Keratinocyte (primary cell): ENCODE measurements at regions not wholly inside any gene's neighbourhood (a gene's known extent, or its start where the extent isn't known, plus 50 kb on each side); places are given as distances from the start of the nearest gene placed in this dataset.

Experiments
- DNase-seq: peaks from one replicate; pipeline ENCODE4 v3.0.0-alpha.2; 2011; ENCODE audit warnings: low read depth, missing footprints, low spot score
- FAIRE-seq: peaks from 2 replicates; lab custom pipeline; 2011; peaks lifted over from hg19 to GRCh38; lab: Jason Lieb, UNC
- H2AFZ ChIP-seq: 2 replicates; pipeline ENCODE4 v1.6.0; 2012; ENCODE audit warnings: low read length, control low read depth, inconsistent platforms; ENCODE audit not compliant: control insufficient read depth
- H3K27ac ChIP-seq: 2 replicates; pipeline ENCODE4 v1.5.1; 2011; ENCODE audit warnings: low read length; ENCODE audit not compliant: control insufficient read depth, insufficient read depth
- H3K27me3 ChIP-seq: 3 replicates; pipeline ENCODE4 v1.6.0; 2011; ENCODE audit warnings: low read length; ENCODE audit not compliant: control insufficient read depth, insufficient read depth; ENCODE audit errors: extremely low read depth
- H3K36me3 ChIP-seq, 2 experiments: 2 replicates in 1 of 2; 3 replicates in 1 of 2; pipeline ENCODE4 v1.5.1; 2011; ENCODE audit warnings: low read length in 2 of 2, mild to moderate bottlenecking in 1 of 2; ENCODE audit not compliant: control insufficient read depth in 2 of 2, insufficient read depth in 2 of 2; ENCODE audit errors: extremely low read depth in 1 of 2
- H3K4me1 ChIP-seq: 3 replicates; pipeline ENCODE4 v1.5.1; 2011; ENCODE audit warnings: low read length; ENCODE audit not compliant: control insufficient read depth, insufficient read depth; ENCODE audit errors: extremely low read depth
- H3K4me2 ChIP-seq: 3 replicates; pipeline ENCODE4 v1.6.0; 2011; ENCODE audit warnings: low read depth, low read length; ENCODE audit not compliant: control insufficient read depth, insufficient read depth; ENCODE audit errors: extremely low read depth
- H3K4me3 ChIP-seq, 3 experiments: fragments of 200-600 bp in 1 of 3; sonication (generic) in 1 of 3; 2 replicates in 2 of 3; 3 replicates in 1 of 3; pipeline ENCODE4 v1.5.1; 2011 to 2016; ENCODE audit warnings: low read length in 3 of 3, mild to moderate bottlenecking in 3 of 3, control low read depth in 2 of 3, inconsistent platforms in 1 of 3, low read depth in 1 of 3, mixed read lengths in 1 of 3, mixed run types in 1 of 3, moderate library complexity in 1 of 3; ENCODE audit not compliant: control insufficient read depth in 2 of 3, insufficient read depth in 2 of 3; ENCODE audit errors: extremely low read depth in 1 of 3
- H3K79me2 ChIP-seq: 2 replicates; pipeline ENCODE4 v1.6.0; 2012; ENCODE audit warnings: low read length; ENCODE audit not compliant: control insufficient read depth, insufficient read depth
- H3K9ac ChIP-seq: 3 replicates; pipeline ENCODE4 v1.6.0; 2011; ENCODE audit warnings: low read length; ENCODE audit not compliant: control insufficient read depth, insufficient read depth; ENCODE audit errors: extremely low read depth
- H3K9me1 ChIP-seq: 3 replicates; pipeline ENCODE4 v1.6.0; 2011; ENCODE audit warnings: low read length; ENCODE audit not compliant: control insufficient read depth, insufficient read depth; ENCODE audit errors: extremely low read depth
- H3K9me3 ChIP-seq: 2 replicates; pipeline ENCODE4 v1.5.1; 2012; ENCODE audit warnings: low read depth, low read length; ENCODE audit not compliant: control insufficient read depth
- H4K20me1 ChIP-seq: 3 replicates; pipeline ENCODE4 v1.6.0; 2011; ENCODE audit warnings: low read length; ENCODE audit not compliant: control insufficient read depth, insufficient read depth; ENCODE audit errors: extremely low read depth
- CTCF ChIP-seq, 3 experiments: IDR thresholded peaks in 1 of 3; conservative IDR thresholded peaks in 1 of 3; optimal IDR thresholded peaks in 1 of 3; 2 replicates in 2 of 3; 3 replicates in 1 of 3; pipeline versions ENCODE3 to v1.5.1; 2011; ENCODE audit warnings: low read length in 3 of 3, mild to moderate bottlenecking in 3 of 3, moderate library complexity in 2 of 3, control low read depth in 1 of 3, inconsistent platforms in 1 of 3; ENCODE audit not compliant: insufficient read depth in 2 of 3; ENCODE audit errors: extremely low read depth in 1 of 3
- EZH2 ChIP-seq: IDR thresholded peaks from one replicate; pipeline ENCODE4 v1.6.1; 2012; ENCODE audit warnings: inconsistent platforms, mild to moderate bottlenecking, low read length, moderate library complexity
- dilution Hi-C: fragments of 300-500 bp; cut with MboI; formaldehyde crosslinking; loops from one replicate; pipeline ENCODE4 v1.7.0; 2020; ENCODE audit warnings: low sequenced_read_pairs; ENCODE audit not compliant: extremely low pct_ligation_motif_present

- H3K9me3 ChIP-seq, result no peaks in the 10 kb centered on the region
- no peak overlapping the region for H3K9ac ChIP-seq
- no peaks in the 10 kb centered on the region for H3K27me3 ChIP-seq
- dilution Hi-C loops, result no loop called here
- no peak overlapping the region for H3K4me3 ChIP-seq
- no peak overlapping the region for H2AFZ ChIP-seq
- no peaks in the 10 kb centered on the region for H3K9me1 ChIP-seq
- TF ChIP-seq CTCF (optimal IDR thresholded peaks at IDR 0.05 in 1 of 3, IDR thresholded peaks at IDR 0.05 in 1 of 3, conservative IDR thresholded peaks at IDR 0.05 in 1 of 3; ENCODE audit: extremely low read depth in 1 of 3, insufficient read depth in 2 of 3, low read length in 3 of 3), result no peak
- no peak for TF ChIP-seq EZH2
- no peak overlapping the region for H3K27ac ChIP-seq
- no peaks in the 10 kb centered on the region for H4K20me1 ChIP-seq
- DNase-seq (no peak), FAIRE-seq (no peak)
- no peaks in the 10 kb centered on the region for H3K36me3 ChIP-seq
- H3K4me2 ChIP-seq, result no peak overlapping the region
- no peaks in the 10 kb centered on the region for H3K4me1 ChIP-seq
- H3K79me2 ChIP-seq, result no peaks in the 10 kb centered on the region
Measured at GRCh38 chr14:89477391-89477790, 60.4 kb upstream of the FOXN3 start.

GRCh38 chr14:89476354-89476896, 59.4 kb upstream of the FOXN3 start:
- H3K4me3 ChIP-seq, result no peak overlapping the region
- no peak overlapping the region for H3K27ac ChIP-seq
- H3K27me3 ChIP-seq, result no peaks in the 10 kb centered on the region
- H3K9me3 ChIP-seq, result no peaks in the 10 kb centered on the region
- H3K9me1 ChIP-seq, result no peaks in the 10 kb centered on the region
- H4K20me1 ChIP-seq, result no peaks in the 10 kb centered on the region
- TF ChIP-seq CTCF (optimal IDR thresholded peaks at IDR 0.05 in 1 of 3, IDR thresholded peaks at IDR 0.05 in 1 of 3, conservative IDR thresholded peaks at IDR 0.05 in 1 of 3; ENCODE audit: extremely low read depth in 1 of 3, insufficient read depth in 2 of 3, low read length in 3 of 3) (no peak), EZH2 (no peak)
- H3K9ac ChIP-seq, result no peak overlapping the region
- no peaks in the 10 kb centered on the region for H3K4me1 ChIP-seq
- FAIRE-seq, result no peak
- DNase-seq, result no peak
- H3K79me2 ChIP-seq, result no peaks in the 10 kb centered on the region
- no peak overlapping the region for H2AFZ ChIP-seq
- no peak overlapping the region for H3K4me2 ChIP-seq
- H3K36me3 ChIP-seq, result no peaks in the 10 kb centered on the region
- dilution Hi-C loops, result no loop called here
